ENCODE measurements at regions not wholly inside any gene's neighbourhood (a gene's known extent, or its start where the extent isn't known, plus 50 kb on each side); places are given as distances from the start of the nearest gene placed in this dataset.

GRCh38 chr4:187606581-187606980, 389.0 kb upstream of the ZFP42 start:
- WGBS, 2 donors = 32 to 33% methylated on average over 1 of the region's 1 CpG
- no peaks in the 10 kb centered on the region for H3K9me3 ChIP-seq (ENCODE audit: control insufficient read depth in 4 of 4, insufficient read depth in 3 of 4, low read length in 3 of 4)
- peaks cover 0 to 6% (median 0%) of the 10 kb centered on the region in 5 donors for H3K4me1 ChIP-seq (ENCODE audit: control insufficient read depth in 5 of 5, insufficient read depth in 5 of 5, low read length in 5 of 5)
- peak; percentile 54 for ATAC-seq (ENCODE audit: insufficient read depth, low FRiP score)
- peak; percentile 75 for TF ChIP-seq CTCF (IDR thresholded peaks at IDR 0.05; ENCODE audit: control extremely low read depth, extremely low read depth)
- peak; percentile 37 to 61 (median 52) for DNase-seq
- no peak overlapping the region for H3K27ac ChIP-seq (ENCODE audit: low read depth in 1 of 2, low read length in 1 of 2)
- no peaks in the 10 kb centered on the region for H3K27me3 ChIP-seq (ENCODE audit: control insufficient read depth in 3 of 3, insufficient read depth in 3 of 3, low read length in 2 of 3)
- H3K9ac ChIP-seq (ENCODE audit: insufficient read depth in 1 of 2, low read length in 2 of 2) = no peak overlapping the region
- no peaks in the 10 kb centered on the region for H3K36me3 ChIP-seq (ENCODE audit: control insufficient read depth in 4 of 4, insufficient read depth in 4 of 4, low read length in 4 of 4)
- H3K4me3 ChIP-seq = no peak overlapping the region

- H3K4me1 ChIP-seq (ENCODE audit: control insufficient read depth in 5 of 5, insufficient read depth in 5 of 5, low read length in 5 of 5) = no peaks in the 10 kb centered on the region
- no peak overlapping the region for H3K9ac ChIP-seq (ENCODE audit: insufficient read depth in 1 of 2, low read length in 2 of 2)
- DNase-seq (no peak), ATAC-seq (ENCODE audit: insufficient read depth, low FRiP score) (no peak)
- no peak overlapping the region for H3K4me3 ChIP-seq
- H3K27ac ChIP-seq (ENCODE audit: low read depth in 1 of 2, low read length in 1 of 2) = no peak overlapping the region
- 72 to 81% methylated on average over 1 of the region's 1 CpG for WGBS, 2 donors
- H3K36me3 ChIP-seq (ENCODE audit: control insufficient read depth in 4 of 4, insufficient read depth in 4 of 4, low read length in 4 of 4) = no peaks in the 10 kb centered on the region
- no peak for TF ChIP-seq CTCF (IDR thresholded peaks at IDR 0.05; ENCODE audit: control extremely low read depth, extremely low read depth)
- H3K9me3 ChIP-seq (ENCODE audit: control insufficient read depth in 4 of 4, insufficient read depth in 3 of 4, low read length in 3 of 4) = no peaks in the 10 kb centered on the region
- H3K27me3 ChIP-seq (ENCODE audit: control insufficient read depth in 3 of 3, insufficient read depth in 3 of 3, low read length in 2 of 3) = no peaks in the 10 kb centered on the region
Observed at GRCh38 chr4:187608001-187608421, 387.6 kb upstream of the ZFP42 start.

- ATAC-seq (ENCODE audit: insufficient read depth, low FRiP score) = no peak
- TF ChIP-seq CTCF (IDR thresholded peaks at IDR 0.05; ENCODE audit: control extremely low read depth, extremely low read depth) = no peak
Observed at GRCh38 chr4:187612301-187612700, 383.3 kb upstream of the ZFP42 start.

More at GRCh38 chr4:187612301-187612700, 383.3 kb upstream of the ZFP42 start:
- Histone ChIP-seq H3K9ac (ENCODE audit: insufficient read depth in 1 of 2, low read length in 2 of 2) (no peak overlapping the region), H3K9me3 (ENCODE audit: control insufficient read depth in 4 of 4, insufficient read depth in 3 of 4, low read length in 3 of 4) (no peaks in the 10 kb centered on the region), H3K4me1 (ENCODE audit: control insufficient read depth in 5 of 5, insufficient read depth in 5 of 5, low read length in 5 of 5) (no peaks in the 10 kb centered on the region), H3K27me3 (ENCODE audit: control insufficient read depth in 3 of 3, insufficient read depth in 3 of 3, low read length in 2 of 3) (no peaks in the 10 kb centered on the region), H3K27ac (ENCODE audit: low read depth in 1 of 2, low read length in 1 of 2) (no peak overlapping the region), H3K36me3 (ENCODE audit: control insufficient read depth in 4 of 4, insufficient read depth in 4 of 4, low read length in 4 of 4) (no peaks in the 10 kb centered on the region), H3K4me3 (no peak overlapping the region)
- WGBS, 2 donors = 78 to 79% methylated on average over 8 of the region's 8 CpGs
- DNase-seq = peak in 1 of 3 donors; percentile 13
